ENCODE measurements at regions not wholly inside any gene's neighbourhood (a gene's known extent, or its start where the extent isn't known, plus 50 kb on each side); places are given as distances from the start of the nearest gene placed in this dataset.

DNA sequence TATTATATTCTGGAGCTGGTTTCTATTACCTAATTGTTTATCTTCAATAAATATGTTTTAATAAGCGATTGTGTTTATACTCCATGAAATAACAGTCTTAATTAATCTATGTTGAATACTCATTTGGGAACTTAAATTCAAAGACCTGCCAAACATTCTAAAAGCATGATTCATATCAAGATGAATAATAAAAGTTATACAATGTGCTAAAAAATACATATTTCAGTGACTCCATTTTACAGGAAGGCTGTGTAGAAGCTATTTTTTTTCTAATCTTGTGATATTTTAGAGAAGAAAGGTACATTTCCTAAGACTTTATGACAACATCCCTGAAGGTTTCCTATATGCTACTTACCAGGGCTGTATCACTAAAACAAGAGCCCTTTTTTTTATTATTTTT, 417.9 kb downstream of the NFIB start:
- no peak for FAIRE-seq

- no peak for FAIRE-seq
Measured at GRCh38 chr9:13885258-13885657, 428.7 kb downstream of the NFIB start.

- FAIRE-seq: no peak
Measured at GRCh38 chr9:13879981-13880380, 434.0 kb downstream of the NFIB start.

GRCh38 chr9:13879011-13879410, 434.9 kb downstream of the NFIB start:
- FAIRE-seq: no peak

GRCh38 chr9:13878241-13878711, 435.7 kb downstream of the NFIB start:
- FAIRE-seq: no peak

DNA sequence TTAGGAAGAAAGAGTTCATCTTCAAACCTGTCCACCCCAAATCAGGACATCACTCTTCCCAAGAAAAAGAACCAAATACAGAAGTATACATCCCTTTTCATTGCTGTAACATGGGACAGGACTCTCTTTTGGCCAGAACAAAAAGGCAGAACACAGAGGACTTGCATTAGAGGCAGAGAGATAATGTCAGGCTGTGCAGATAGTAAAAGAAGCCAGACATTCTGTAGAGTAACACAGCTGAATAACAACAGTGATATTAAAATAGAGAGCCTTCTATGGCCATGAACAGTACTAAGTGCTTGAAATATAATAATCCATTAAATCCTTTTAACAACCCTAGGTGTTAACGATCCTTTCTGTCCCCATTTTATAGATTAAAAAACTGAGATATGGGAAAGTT, 437.2 kb downstream of the NFIB start:
- no peak for FAIRE-seq

DNA sequence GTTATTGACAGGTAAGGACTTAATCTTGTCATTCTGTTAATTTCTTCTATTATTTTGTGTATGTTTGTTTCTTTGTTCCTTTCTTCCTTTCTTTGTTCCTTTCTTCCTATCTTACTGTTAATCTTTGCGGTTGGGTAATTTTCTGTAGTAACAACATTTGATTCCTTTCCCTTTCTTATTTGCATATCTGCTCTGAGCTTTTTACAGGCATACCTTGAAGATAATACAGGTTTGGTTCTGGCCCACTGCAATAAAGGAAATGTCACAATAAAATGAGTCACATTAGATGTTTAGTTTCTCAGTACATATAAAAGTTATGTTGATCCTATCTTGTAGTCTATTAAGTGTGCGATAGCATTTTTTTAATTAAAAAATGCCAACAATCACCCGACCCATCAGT, 440.7 kb downstream of the NFIB start:
- FAIRE-seq: no peak

GRCh38 chr9:13868336-13868735, 445.6 kb downstream of the NFIB start:
- FAIRE-seq: no peak

DNA sequence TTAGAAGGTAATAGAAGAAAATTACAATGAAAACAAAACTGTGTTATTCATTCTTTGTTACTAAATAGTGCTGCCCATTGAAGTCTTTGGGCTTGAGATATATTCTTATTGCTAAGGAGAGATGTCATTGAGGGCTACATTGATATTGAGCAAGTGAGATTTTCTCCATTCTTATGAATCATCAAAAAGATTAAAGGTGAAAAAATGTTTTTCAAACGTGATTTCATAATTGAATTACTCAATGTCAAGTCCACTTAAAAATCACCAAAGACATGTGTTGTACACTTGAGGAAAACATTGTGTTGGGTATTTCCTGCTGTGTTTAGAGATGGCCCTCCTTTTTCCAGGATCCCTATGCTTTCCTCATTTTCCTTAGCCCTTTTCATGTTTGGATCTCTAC, 448.1 kb downstream of the NFIB start:
- no peak for FAIRE-seq

DNA sequence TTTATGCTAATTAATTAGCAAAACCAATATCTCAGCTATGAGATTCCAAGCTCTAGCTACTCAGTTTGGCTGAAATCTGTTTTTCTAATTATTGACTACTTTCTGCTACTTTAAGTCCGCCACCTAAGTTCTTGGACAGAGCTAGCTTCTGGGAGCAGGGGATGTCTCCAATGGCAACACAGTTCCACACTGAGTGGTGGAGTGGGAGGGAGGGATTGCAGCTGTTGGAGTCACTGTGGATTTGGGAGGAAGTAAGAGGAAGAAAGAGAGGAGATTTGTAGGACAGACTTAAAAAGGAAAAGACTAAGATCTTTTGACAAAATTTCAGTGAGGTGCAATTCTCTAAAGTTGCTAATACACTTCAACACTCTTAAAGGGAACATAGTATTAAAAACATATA, 450.8 kb downstream of the NFIB start:
- FAIRE-seq: no peak

DNA sequence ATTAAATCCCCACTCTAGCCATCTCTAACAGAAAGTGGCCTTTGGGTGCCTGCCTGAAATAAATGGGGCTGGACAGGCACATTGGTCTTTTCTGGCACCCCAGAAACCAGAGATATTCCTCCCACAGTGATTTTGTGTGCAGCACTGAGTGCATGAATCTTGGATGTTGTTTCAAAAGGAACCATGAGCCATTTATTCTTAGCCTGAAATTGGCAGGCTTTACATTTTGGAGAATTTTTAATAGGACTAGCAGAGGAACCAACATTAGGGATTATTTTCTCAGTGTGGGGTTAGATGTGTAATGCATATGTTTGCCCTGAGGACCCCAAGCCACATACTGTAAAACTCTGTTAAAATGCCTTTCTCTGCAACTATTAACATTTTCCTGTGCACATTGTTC, 451.3 kb downstream of the NFIB start:
- FAIRE-seq: no peak

DNA sequence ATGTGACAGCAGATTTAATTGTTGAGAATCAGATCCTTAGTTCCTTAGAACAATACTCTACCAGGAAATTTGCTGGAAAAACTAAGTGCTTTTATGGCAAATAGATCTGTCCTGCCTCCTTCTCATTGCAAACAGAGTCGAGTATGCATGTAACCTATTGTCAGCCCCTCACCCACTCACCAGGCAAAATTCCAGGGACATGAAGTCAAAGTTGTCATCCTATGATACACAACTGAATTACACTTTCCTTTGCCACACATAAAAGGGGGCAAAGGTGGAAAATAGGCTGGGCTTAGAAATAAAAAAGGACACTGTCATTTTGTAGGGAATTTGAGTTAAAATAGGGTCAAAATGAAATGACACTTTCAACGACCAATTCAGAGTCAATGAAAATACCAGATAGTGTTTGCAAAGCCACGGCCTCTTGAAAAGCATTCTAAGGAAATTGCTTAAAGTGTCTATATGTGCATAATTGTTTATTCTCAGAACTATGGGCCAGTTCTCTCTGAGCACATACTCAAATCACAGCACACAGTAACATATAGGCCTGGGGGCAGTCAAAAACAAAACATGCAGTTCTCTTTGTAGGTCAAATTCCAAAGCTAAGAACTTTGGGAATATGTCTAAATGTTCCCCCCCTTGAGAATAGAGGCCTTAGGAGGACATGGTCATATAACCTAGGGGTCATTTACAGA, 452.8 kb downstream of the NFIB start:
- FAIRE-seq: no peak

DNA sequence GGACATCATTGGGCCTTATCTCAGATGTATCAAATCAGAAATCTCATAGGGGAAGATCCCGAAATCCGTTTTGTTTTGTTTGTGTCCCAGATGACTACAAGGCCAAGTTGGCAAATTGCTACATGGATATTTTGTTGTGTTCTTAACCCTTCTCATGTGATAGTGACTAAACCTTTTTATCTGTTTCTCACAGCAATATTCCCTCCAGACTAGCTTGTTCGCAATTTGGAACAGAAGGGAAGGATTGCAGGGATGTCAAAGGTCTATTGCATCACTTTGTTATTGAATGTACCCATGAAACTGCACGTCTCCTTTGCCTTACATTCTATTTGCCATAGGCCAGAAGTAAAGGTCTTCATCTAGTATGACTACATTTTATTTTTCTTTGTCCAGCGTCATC, 453.9 kb downstream of the NFIB start:
- FAIRE-seq: no peak

GRCh38 chr9:13857521-13857920, 456.4 kb downstream of the NFIB start:
- no peak for FAIRE-seq

DNA sequence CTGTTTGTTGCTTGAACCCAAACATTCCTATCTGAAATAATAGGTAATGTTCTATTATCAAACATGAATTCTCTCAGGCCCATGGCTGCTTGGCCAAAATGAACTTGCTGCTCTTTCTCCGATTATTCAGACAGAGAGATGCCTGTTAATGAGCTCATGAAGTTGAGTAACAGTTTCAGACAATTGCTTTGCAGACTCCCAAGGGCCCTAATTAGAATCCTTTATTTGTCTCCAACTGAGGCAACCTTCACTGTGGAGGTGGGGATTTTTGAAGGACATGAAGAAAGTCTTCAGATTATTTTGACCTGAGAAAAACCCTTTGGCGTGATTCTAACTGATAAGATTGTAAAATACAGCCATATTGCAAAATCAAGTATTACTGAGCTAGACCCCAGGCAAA, 466.7 kb downstream of the NFIB start:
- FAIRE-seq: no peak

- no peak for FAIRE-seq
Measured at GRCh38 chr9:13845460-13845859, 468.5 kb downstream of the NFIB start.

DNA sequence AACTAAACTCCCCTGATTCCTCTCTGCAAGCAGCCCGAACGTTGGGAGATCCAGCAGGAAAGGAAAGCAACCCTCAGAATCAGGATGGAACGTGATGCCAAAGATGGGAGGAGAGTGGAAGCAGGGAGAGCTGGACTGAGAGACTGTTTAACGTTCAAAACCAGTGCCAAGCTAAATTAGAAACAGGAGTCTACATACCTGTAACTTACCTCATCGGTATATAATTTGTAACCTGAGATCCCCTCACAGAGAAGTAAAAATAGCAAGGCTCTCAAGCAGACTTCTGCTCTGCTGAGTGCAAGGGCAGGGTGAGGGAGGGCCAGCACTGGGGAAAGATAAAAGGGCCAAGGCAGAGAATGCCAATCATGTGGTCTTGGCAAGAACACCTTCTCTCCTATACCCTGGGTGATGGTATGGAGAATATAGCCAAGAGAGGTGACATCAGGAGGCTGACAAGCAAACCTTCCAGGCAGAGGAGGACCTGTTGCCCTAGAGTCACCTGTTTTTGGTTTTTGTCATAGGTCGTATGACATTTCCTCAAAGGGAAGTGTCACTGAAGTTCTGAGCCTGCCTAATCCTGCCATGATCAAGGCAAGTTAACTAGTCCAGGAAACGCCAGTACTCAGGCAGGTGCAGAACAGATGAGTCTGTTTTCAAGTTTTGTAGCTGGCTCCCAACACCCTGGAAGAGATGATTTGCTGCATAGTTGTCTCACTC, 472.0 kb downstream of the NFIB start:
- FAIRE-seq: no peak

GRCh38 chr9:13832446-13832845, 481.5 kb downstream of the NFIB start:
- no peak for FAIRE-seq

DNA sequence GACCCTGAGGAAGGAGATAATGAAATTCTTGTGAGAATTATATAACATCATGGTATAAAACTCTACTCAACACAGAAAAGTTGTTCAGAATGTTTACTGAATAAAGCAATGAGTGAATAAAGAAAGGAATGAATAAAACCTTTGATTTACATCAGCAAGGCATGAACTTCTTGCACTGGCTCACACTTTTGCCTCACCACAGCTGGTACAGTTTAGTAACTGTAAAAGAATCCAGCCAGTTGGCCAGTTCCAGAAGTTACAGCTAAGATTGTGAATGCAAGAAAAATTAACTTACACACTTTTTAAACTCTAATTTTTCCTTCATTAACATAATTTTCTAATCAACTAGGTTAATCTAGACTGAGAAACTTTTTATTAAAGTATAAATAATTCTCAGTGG, 490.9 kb downstream of the NFIB start:
- no peak for FAIRE-seq

- FAIRE-seq: no peak
Measured at GRCh38 chr9:13817754-13818278, 496.1 kb downstream of the NFIB start.

DNA sequence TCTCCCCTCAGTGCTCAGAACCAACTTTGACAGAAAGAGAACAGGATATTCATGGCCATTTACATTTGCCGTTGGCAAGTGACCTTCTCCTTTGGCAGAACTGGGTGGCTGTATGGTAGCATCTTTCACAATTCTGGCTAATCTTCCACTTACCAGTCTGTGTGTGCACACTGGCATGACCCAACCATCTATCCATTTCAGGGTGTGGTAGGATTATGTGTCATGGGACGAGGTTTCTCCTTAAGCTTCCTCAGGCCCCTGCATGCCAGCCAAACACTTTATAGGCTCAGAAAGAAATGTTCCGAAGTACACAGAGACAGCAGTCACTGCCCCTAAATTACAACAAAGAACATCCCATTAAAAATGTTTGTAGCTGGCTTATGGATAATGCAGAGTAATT, 497.1 kb downstream of the NFIB start:
- FAIRE-seq: no peak

- FAIRE-seq: no peak
Measured at GRCh38 chr9:13814647-13815400, 499.1 kb downstream of the NFIB start.

DNA sequence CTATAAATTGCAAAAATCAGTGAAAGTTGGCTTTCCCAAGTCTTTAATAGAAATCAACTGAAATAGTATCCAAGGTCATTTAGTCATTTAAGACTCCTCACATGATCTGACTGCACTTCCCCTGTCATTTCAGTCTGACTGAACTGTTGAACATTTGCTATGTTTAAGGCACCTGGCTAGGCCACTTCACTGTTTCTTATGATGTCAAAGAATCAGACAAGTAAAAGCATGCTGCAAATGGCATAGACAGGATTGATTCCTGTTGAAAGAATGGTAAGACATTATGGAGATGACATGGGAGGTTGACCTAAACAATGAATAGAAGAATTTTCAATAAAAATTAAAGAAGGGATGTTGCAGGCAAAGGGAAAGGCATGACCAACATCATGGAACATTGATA, 502.1 kb downstream of the NFIB start:
- no peak for FAIRE-seq

GRCh38 chr9:13810510-13810909, 503.4 kb downstream of the NFIB start:
- FAIRE-seq: no peak
